SK-N-SH (cell line): ENCODE measurements at regions not wholly inside any gene's neighbourhood (a gene's known extent, or its start where the extent isn't known, plus 50 kb on each side); places are given as distances from the start of the nearest gene placed in this dataset.
"Not testable (repeated sequence)": the region's sequence is repeated elsewhere in the genome, so short reads cannot be mapped to it uniquely, and the experiment has no call there.

Experiments used
- EZH2phosphoT487 ChIP-seq: fragments of 200-600 bp; sonication (generic); IDR thresholded peaks from 2 replicates; pipeline ENCODE4 v1.6.1; 2017; ENCODE audit warnings: low read depth, mixed run types, mild to moderate bottlenecking, antibody characterized with exemption, moderate library complexity, borderline replicate concordance
- GATA2 ChIP-seq: sonication (generic); formaldehyde crosslinking; IDR thresholded peaks from 2 replicates; pipeline ENCODE4 v1.5.0; 2020; ENCODE audit warnings: mild to moderate bottlenecking, missing genetic modification reagents
- RFX5 ChIP-seq: IDR thresholded peaks from 2 replicates; pipeline ENCODE4 v1.6.1; 2012; ENCODE audit warnings: mild to moderate bottlenecking, improper control_type of control experiment, low read length
- TCF12 ChIP-seq: IDR thresholded peaks from 2 replicates; pipeline ENCODE4 v1.4.0; 2012

DNA sequence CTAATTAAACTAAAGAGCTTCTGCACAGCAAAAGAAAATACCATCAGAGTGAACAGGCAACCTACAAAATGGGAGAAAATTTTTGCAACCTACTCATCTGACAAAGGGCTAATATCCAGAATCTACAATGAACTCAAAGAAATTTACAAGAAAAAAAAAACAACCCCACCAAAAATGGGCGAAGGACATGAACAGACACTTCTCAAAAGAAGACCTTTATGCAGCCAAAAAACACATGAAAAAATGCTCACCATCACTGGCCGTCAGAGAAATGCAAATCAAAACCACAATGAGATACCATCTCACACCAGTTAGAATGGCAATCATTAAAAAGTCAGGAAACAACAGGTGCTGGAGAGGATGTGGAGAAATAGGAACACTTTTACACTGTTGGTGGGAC, 100.7 kb downstream of the GPX5 start:
- not testable (repeated sequence) for TF ChIP-seq RFX5, GATA2, TCF12, EZH2phosphoT487
